Stimulated activated CD8-positive, alpha-beta memory T cell treated with anti-CD3 and anti-CD28 coated beads, Interleukin-7, amount 100 ng/mL, for 48 hours (primary cell): ENCODE measurements at regions not wholly inside any gene's neighbourhood (a gene's known extent, or its start where the extent isn't known, plus 50 kb on each side); places are given as distances from the start of the nearest gene placed in this dataset.

ENCODE experiments used
- DNase-seq, 2 donors: peaks; one replicate each; pipeline ENCODE4 v3.0.0-alpha.2; 2020; ENCODE audit warnings: low read depth in 1 of 2; ENCODE audit errors: extremely low read depth in 1 of 2

- no peak for DNase-seq
Observed at GRCh38 chr2:181828122-181828705, 63.3 kb upstream of the ITPRID2 start.

- DNase-seq, result no peak
Observed at GRCh38 chr2:181829230-181829629, 62.3 kb upstream of the ITPRID2 start.

GRCh38 chr2:181832015-181832414 is 59.5 kb upstream of the ITPRID2 start:
- no peak for DNase-seq

GRCh38 chr2:181836583-181836982 is 54.9 kb upstream of the ITPRID2 start:
- no peak for DNase-seq

- no peak for DNase-seq
Observed at GRCh38 chr2:181837563-181837962, 54.0 kb upstream of the ITPRID2 start.

GRCh38 chr2:181839811-181840210 is 51.7 kb upstream of the ITPRID2 start:
- DNase-seq, result no peak

DNA sequence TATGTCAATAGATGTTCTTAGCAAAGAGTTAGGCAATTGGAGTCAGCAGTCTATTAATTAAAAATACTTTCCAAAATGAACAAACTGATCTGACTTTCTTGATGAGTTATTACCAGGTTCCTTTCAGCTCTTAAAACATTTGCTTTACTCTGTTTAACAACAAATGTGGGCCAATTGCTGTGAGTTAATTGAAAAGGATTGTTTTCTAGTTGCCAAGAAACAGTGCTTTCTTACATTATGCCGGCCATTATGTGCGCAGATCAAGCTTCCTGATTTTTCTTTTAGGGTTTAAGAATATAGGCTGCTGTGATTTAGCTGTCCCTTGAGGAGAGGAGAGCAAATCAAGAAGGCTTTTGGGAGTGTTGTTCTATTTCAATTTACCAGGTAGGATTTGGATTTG is 50.5 kb upstream of the ITPRID2 start:
- no peak for DNase-seq
